GM19239 (cell line): ENCODE measurements at regions not wholly inside any gene's neighbourhood (a gene's known extent, or its start where the extent isn't known, plus 50 kb on each side); places are given as distances from the start of the nearest gene placed in this dataset.

ENCODE experiments used
- DNase-seq: peaks from one replicate; pipeline ENCODE4 v3.0.0; 2011; ENCODE audit warnings: low spot score; ENCODE audit not compliant: insufficient read length
- FAIRE-seq: peaks from 2 replicates; lab custom pipeline; 2011; peaks lifted over from hg19 to GRCh38; lab: Jason Lieb, UNC

DNA sequence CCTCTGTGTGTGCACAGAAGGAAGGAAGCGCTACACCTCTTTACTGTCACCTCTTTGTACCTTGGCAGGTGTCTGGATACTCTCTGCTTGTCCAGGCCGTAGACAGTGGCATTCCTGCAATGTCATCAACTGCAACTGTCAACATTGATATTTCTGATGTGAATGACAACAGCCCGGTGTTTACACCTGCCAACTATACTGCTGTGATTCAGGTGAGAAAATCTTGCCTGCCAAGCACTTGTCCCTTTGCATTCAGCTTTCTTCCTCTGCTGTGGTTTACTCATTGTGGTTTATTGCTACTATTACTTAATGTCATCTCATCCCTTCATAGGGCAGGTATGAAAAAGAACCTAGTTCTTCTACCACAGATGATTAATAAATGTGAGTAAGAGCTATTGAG is 131.9 kb upstream of the MTNR1B start:
- no peak for DNase-seq
- no peak for FAIRE-seq

GRCh38 chr11:92838759-92839310 is 130.6 kb upstream of the MTNR1B start:
- no peak for FAIRE-seq
- no peak for DNase-seq

DNA sequence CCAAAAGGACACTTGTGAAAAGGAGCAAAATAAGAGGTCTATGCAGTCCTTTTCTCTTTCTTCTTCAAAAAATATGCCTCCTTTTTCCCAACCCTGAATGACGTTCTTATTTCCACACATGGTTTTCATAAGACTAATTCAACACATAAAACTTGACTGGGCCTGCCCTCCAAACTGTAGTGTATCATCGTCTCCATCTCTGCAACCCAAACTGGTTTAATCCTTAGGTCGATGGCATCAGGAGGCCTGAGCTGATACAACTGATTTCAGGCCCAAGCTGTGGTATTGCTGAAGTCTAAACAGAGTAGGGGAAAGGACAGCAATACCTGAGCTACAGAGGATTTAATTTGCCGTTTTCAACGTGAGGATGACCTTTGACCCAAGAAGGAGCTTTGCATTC is 130.0 kb upstream of the MTNR1B start:
- FAIRE-seq, result no peak
- DNase-seq, result no peak

GRCh38 chr11:92841719-92842118 is 127.7 kb upstream of the MTNR1B start:
- FAIRE-seq (no peak), DNase-seq (no peak)

DNA sequence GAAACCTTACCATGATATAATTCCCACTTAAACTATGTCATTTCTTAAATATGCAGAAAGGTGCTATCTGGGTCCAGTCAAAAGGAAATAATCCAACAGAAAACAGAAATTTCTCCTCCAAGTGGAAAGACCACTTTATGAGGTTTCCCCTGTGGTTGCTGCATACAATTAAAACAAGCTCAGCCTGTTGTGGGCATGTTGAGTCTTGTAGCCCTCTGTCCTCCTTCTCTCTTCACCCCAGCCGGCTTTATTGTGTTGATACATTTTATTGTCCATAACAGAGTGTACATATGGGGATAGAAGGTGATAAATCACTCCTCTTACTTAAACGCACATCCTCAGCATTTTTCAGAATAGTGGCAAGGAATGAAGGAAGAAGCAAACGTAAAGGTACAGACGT is 126.0 kb upstream of the MTNR1B start:
- DNase-seq (no peak), FAIRE-seq (no peak)

DNA sequence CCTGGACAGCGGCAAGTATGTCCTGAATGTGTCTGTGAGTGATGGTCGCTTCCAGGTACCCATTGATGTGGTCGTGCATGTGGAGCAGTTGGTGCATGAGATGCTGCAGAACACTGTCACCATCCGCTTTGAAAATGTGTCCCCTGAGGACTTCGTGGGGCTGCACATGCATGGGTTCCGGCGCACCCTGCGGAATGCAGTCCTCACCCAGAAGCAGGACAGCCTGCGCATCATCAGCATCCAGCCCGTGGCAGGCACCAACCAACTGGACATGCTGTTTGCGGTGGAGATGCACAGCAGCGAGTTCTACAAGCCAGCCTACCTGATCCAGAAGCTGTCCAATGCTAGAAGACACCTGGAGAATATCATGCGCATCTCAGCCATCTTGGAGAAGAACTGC is 125.3 kb upstream of the MTNR1B start:
- FAIRE-seq (no peak), DNase-seq (no peak)

DNA sequence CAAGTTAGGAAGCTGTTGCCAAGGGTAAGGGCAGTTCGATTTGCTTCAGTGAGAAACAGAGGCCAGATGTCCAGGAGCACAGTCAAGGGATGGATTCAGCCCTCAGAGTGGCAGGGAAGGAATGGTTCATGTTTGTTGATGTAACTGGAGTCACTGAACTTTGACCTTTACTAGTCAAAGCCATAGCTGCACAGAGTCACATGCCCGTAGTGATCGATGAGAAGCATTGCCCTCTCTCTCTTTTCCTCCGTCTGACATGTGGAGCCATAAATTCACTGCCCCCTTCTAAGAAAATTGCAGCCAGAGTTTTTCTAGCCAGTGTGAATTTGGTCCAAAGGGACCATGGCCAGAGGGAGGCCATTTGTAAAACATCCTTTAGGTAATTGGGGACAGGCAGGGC is 124.1 kb upstream of the MTNR1B start:
- no peak for FAIRE-seq
- no peak for DNase-seq

DNA sequence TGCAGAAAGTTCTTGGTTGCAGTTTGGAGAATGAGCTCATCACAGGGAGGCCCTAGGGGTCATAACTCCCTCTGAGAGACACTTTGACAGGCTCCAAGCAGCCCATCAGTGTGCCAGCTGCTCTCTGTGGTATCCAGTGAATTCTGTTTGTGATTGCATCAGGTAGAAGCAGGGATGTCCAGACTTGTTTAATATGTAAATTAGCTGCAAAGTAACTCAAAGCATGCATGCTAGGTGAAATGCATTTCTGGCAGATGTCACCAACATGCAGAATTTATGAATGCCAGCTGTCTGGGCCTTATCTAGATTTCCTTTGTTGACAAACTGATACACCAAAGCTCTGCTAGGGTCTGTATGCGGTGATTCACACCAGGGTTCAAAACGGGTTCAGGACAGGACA is 123.6 kb upstream of the MTNR1B start:
- DNase-seq, result no peak
- no peak for FAIRE-seq

- DNase-seq (no peak), FAIRE-seq (no peak)
Observed at GRCh38 chr11:92846491-92847125, 122.8 kb upstream of the MTNR1B start.

DNA sequence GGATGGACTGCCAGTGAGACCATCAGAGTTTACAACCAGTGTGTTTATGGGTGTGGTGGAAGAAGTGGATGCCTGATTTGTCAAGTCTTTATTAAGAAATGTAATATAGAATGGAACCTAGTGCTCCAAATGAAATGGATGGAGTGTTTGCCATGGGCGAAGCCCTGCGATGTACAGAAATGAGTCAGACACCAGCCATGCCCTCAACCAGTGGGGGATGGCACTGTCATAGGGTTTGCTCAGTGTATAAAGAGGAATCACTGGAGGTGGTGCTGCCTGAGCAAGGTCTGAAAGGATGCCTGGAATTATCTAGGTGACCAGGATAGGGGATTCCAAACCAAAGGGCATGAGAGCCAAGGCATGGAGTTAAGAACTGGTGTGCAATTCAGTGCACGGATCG is 120.9 kb upstream of the MTNR1B start:
- no peak for DNase-seq
- no peak for FAIRE-seq

GRCh38 chr11:92850296-92850826 is 119.1 kb upstream of the MTNR1B start:
- FAIRE-seq (no peak), DNase-seq (no peak)

DNA sequence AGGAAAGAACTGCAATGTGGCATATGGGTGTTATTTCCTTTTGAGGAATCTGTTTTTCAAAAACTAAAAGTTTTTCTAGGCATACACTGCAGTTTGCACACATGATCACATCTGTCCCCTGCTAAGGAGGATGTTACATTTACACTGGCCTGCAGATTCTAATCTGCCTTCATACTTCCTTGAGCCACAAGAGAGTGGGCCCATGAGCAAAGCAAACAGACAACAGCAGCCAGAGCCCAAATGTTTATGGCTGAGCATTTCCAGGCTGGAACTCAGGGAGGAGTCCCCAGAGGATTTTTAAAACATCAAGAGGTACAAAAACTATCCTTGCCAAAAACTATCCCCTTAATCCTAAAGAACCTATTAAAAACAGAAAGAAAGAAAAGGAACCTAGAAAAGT is 117.2 kb upstream of the MTNR1B start:
- FAIRE-seq, result no peak
- DNase-seq, result no peak

DNA sequence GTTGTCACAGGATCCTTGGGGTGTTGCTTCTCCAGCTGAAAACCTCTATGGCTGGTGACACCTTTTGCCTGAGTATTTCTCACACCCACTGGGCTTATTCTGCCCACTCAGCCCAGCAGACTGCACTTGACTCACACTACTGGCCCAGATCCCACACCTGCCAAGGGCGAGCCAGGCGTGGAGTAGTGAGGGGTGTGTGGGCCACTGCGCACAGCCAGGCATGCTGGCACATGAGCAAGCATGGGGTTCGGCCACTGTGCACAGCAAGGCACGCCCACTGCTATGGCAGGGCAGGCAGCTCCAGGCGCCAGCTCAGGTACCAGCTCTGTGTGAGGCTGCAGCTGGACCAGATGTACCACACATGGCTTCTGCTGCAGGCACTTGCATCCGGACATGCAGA is 116.5 kb upstream of the MTNR1B start:
- DNase-seq (no peak), FAIRE-seq (no peak)

- FAIRE-seq (no peak), DNase-seq (no peak)
Observed at GRCh38 chr11:92854162-92854561, 115.3 kb upstream of the MTNR1B start.

DNA sequence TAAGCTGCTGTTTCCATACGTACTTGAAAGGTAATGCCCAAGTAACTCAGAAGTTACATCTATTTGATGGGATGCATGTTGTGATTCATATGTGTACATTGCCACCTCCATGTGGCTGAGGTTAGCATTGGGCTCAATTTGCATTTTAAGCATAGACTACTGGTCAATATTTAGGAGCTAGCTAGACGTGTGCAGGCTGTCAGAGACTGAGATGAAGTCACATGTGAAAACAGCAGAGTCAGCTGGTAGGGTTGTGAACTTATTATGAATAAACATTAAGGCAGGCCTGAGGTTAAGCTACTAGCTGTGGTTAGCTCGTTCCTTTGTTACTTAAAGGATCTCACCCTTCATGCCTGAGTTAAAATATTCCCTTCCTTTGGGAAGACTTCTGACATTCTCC is 114.5 kb upstream of the MTNR1B start:
- no peak for FAIRE-seq
- no peak for DNase-seq

DNA sequence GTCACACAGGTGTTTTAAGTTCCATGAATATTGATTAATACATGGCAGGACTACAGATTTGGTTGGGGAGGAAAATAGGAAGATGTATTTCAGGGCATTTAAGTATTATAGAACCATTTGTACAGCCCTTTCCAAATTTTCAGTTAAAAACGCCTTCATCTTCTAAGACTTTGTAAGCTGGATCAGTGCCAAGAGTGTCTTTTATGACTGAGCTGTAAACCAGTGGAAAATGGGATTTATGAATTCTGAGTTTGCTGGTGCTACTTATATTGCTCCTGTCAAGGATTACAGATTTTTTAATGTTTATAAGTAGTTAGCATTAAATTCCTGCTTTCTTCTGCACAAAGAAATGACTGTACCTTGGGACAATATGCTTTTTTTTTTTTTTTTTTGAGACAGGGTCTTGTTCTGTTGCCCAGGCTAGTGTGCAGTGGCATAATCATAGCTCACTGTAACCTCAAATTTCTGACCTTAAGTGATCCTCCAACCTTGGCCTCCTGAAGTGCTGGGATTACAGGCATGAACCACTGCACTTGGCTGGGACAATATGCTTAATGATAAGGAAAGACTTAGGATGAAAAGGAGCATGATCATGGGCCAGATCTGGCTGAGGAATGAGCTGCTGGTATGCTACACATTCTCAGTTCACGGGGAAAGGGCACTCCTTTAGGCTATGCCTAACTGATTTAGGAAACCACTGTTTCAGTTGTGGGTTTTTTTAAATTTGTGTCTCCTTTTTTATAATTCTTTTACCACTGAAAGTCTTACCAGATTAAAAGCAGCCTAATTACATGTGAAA is 113.6 kb upstream of the MTNR1B start:
- FAIRE-seq (no peak), DNase-seq (no peak)

DNA sequence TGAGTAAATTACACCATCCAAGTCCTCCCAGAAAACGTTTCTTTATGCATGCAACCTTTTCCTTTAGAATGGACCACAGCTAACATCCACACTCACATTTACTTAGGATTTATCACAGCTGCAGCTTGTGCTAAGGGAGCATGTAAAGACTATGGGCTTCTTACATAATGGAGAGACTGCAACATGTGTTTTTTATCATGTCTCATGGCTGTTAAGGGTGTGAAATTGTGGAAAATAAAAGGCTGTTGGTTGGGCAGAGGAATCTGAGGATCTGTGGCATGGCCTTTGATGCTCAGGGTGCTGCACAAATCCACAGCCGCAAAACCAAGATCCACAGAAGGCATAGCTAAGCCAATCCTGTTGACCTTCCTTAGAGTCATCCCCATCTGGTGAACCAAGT is 112.0 kb upstream of the MTNR1B start:
- FAIRE-seq (no peak), DNase-seq (no peak)

GRCh38 chr11:92859156-92859690 is 110.2 kb upstream of the MTNR1B start:
- DNase-seq (no peak), FAIRE-seq (no peak)

DNA sequence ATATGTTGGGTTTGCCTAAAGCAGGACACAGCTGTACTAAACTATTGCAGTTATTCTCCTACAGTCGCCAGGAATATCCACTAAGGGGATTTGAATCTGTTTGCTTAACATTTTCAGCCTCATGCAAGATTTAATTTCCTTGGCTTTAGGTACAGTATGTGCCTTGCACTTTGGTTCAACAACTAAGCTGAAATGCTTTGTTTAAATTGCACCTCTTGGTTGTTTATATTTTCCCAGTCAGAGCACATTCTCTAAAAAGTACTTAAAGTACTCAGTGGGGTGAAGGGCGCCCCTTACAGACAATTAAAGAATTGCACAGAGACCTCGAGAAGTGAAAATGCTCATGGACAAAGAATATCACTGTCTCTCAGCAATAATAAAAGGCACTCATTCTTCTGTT is 107.8 kb upstream of the MTNR1B start:
- DNase-seq, result no peak
- no peak for FAIRE-seq

DNA sequence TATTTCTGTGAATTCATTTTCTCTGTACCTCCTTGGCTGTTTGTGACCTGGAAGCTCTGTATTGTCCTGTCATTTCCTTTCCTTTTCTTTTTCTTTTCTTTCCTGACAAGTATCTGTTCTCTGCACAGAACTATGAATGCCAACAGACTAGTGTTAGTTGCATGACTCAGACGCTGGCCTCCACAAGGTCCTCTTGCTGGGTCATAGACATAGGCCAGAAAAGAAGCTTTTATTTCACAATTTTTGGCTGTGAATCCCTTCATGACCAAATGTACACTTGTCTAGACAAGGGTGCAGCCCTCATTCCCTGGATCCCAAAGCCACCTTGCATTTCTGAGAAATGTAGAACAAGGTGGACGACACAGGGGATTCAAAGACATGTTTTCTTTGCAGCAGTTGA is 104.1 kb upstream of the MTNR1B start:
- DNase-seq (no peak), FAIRE-seq (no peak)

GRCh38 chr11:92866679-92867282 is 102.7 kb upstream of the MTNR1B start:
- no peak for DNase-seq
- FAIRE-seq, result no peak
